ENCODE measurements at regions not wholly inside any gene's neighbourhood (a gene's known extent, or its start where the extent isn't known, plus 50 kb on each side); places are given as distances from the start of the nearest gene placed in this dataset.

DNA sequence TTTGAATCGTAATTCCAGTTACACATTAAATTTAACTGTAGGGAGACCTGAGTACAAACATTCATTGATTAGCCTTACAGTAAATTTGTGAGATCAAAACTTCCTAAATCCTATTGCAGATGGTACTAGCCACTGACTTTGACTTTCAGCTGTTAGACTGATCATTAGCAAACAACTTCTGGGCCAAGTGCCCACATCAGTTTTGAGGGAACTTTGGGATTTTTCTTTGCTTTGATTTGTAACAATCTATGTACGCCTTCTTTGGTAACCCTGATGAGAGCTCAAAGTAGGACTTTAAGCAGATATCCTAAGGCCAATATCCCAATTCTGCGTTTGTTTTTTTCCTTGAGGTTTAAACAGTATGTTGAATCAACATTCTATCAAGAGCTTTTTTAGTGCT is 131.5 kb downstream of the DLEU7 start:
- TF ChIP-seq, protein P1, sequence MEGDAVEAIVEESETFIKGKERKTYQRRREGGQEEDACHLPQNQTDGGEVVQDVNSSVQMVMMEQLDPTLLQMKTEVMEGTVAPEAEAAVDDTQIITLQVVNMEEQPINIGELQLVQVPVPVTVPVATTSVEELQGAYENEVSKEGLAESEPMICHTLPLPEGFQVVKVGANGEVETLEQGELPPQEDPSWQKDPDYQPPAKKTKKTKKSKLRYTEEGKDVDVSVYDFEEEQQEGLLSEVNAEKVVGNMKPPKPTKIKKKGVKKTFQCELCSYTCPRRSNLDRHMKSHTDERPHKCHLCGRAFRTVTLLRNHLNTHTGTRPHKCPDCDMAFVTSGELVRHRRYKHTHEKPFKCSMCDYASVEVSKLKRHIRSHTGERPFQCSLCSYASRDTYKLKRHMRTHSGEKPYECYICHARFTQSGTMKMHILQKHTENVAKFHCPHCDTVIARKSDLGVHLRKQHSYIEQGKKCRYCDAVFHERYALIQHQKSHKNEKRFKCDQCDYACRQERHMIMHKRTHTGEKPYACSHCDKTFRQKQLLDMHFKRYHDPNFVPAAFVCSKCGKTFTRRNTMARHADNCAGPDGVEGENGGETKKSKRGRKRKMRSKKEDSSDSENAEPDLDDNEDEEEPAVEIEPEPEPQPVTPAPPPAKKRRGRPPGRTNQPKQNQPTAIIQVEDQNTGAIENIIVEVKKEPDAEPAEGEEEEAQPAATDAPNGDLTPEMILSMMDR (IDR thresholded peaks at IDR 0.05), result no peak
- no peak for TF ChIP-seq POLR2A (IDR thresholded peaks at IDR 0.05)

Measured in heart left ventricle (tissue), 13 donors.